ENCODE measurements at regions not wholly inside any gene's neighbourhood (a gene's known extent, or its start where the extent isn't known, plus 50 kb on each side); places are given as distances from the start of the nearest gene placed in this dataset.
"Not testable (repeated sequence)": the region's sequence is repeated elsewhere in the genome, so short reads cannot be mapped to it uniquely, and the experiment has no call there.

- DNase-seq = no peak
These were observed 979.9 kb upstream of the GBE1 start for GRCh38 chr3:82741346-82741745.

DNA sequence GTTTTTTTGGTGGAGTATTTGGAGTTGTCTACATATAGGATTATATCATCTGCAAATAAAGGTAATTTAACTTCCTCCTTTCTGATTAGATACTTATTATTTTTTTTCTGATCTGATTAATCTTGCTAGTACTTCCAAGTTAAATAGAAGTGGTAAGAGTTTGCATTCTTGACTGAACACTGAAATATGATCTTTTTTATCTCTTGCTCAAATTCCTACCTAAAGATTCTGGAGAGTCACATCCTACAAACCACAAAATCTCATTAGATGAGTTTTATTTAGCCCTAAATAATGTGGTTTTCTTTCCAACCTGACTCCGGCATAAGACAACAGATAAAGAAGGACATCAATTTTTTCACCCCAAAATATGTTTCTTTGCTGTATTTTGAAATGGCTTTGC, 977.9 kb upstream of the GBE1 start:
- DNase-seq = no peak

DNA sequence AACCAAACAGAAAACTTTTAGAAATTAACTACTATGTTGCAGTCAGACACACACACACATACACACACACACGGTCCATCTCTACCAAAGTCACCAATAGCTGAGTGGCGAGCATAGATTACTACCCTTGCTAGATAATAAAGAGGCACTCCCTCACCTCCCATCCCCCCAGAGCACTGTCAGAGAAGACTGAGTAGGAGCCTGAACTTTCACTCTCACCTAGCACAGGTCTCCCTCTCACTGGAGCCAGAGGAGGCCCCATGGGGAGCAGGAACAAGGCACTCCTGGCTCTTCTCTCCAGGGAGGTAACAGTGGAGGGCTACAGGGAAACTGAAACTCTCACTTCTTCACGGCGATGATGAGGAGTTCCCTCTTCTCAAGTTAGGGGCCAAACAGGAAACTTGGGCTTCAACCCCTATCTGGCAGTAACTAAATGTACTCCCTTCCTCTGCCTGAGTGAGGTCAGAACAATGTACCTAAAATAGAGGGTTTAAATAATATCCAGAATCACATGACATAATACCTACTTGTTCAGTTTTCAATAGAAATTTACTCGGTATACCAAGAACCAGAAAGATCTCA, 975.3 kb upstream of the GBE1 start:
- DNase-seq = no peak

DNA sequence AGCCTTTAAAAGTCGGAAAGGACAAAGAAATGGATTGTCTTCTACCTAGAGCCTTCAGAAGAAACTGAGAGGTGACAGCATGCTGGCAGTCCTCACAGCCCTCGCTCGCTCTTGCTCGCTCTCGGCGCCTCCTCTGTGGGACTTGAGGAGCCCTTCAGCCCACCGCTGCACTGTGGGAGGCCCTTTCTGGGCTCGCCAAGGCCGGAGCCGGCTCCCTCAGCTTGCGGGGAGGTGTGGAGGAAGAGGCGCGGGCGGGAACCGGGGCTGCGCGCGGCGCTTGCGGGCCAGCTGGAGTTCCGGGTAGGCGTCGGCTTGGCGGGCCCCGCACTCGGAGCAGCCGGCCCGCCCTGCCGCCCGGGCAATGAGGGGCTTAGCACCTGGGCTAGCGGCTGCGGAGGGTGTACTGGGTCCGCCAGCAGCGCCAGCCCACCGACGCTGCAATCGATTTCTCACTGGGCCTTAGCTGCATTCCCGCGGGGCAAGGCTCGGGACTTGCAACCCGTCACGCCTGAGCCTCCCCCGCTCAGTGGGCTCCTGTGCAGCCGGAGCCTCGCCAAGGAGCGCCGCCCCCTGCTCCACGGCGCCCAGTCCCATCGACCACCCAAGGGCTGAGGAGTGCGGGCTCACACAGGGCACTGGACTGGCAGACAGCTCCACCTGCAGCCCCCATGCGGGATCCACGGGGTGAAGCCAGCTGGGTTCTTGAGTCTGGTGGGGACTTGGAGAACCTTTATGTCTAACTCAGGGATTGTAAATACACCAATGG, 953.8 kb upstream of the GBE1 start:
- no peak for DNase-seq

DNA sequence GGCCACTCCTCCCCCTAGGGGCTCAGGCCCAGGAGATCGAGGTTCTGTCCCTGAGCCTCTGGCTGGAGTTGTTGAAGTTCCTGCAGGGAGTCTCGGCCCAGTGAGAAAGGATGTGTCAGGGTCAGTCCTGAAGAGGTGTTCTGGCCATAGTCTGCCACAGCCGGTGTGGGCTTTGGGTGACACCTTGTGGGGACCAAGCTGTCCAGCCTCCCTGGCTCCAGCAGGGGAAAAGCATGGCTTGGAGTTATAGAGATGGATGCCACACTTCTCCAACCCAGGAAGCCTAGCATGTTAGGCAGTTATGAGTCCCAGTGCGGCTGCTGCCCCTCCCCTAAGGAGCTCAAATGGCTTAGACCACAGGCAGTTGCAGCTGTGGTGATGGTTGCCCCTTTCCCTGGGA, 945.6 kb upstream of the GBE1 start:
- no peak for DNase-seq

DNA sequence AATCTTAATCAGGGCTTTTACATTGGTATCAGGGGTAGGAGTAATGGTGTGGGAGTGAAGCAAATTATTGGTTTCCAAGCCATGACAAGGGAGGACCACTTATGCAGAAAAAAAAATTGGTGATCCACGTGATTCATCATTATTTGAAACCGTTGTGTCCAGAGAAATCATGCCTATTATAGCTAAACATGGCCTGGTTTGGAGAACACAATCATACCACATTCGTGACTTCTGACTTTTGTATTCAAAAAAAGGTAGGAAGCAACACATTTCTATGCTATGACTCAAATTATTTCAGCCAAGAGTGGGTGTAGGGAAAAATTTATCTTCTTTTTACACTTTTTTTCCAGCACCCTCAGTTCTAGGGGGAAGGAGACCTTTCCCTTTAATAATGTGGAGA, 924.3 kb upstream of the GBE1 start:
- no peak for DNase-seq

GRCh38 chr3:82676356-82677026, 915.0 kb upstream of the GBE1 start:
- no peak for DNase-seq

GRCh38 chr3:82672966-82673365, 911.5 kb upstream of the GBE1 start:
- no peak for DNase-seq

DNA sequence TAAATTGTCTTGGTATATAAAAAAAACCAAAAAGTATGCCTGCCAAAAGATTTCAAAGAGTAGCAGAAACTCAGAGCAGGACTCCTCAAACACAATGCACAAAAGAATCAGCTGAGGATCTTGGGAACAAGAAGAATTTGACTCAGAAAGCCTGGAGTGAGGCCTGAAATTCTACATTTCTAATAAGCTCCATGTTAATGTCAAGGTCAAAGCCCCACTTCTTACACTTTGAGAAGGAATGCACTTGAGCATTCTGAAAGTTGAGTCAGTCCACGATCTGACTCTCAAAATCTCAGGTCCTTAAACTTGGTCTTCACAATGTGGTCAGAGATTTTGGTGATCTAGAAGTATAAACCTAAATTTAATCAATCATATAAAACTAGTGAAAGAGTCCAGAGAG, 910.0 kb upstream of the GBE1 start:
- no peak for DNase-seq

GRCh38 chr3:82654708-82655107, 893.3 kb upstream of the GBE1 start:
- no peak for DNase-seq

GRCh38 chr3:82643948-82644347, 882.5 kb upstream of the GBE1 start:
- no peak for DNase-seq

DNA sequence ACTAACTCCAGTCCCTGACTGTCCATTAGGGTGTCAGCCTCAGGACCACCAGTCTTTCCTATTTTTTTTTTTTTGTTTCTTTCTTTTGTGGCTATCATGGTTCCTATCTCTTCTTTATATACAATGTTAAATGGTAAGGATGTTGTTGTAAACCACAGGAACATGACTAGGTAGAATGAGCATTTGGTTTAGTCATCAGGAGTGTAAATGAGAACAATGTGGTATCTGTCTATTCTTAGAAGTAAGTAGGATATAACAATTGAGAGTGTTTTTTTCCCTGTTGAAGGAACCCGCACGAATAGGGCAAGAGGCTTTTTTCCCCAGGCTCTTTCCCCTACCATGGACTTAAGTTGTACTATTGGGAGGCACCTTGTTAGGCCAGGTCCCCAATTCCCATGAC, 880.3 kb upstream of the GBE1 start:
- no peak for DNase-seq

GRCh38 chr3:82640254-82640653, 878.8 kb upstream of the GBE1 start:
- DNase-seq = no peak

DNA sequence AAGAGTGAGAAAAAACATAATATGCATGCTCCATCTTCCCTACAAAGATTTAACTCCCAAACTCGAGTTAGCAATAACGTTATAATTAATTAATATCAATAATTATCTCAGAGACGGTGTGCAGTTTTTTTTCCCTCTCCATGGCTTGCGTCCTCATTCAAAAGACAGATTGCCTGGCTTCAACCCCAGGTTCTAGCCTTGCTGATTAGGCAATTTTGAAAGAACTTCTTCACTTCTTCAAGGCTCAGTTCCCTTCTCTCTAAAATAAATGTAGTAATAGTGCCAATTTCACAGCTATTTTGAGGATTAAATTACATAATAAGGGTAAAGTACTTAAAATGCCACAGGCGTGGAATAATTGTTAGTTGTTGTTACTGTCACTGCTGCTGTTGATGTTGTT, 876.1 kb upstream of the GBE1 start:
- no peak for DNase-seq

DNA sequence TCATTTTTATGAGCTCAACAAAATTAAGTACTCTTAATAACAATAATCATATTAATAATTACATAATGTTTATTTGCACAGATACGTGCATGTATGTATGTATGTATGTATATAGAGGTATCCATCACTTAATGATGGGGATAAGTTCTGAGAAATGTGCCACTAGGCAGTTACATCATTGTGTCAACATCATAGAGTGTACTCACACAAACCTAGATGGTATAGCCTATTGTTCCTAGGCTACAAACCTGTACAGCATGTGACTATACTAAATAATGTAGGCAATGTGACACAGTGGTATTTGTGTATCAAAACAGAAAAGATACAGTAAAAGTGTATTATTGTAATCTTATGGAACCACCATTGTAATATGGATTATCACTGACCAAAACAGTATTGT, 874.7 kb upstream of the GBE1 start:
- no peak for DNase-seq

DNA sequence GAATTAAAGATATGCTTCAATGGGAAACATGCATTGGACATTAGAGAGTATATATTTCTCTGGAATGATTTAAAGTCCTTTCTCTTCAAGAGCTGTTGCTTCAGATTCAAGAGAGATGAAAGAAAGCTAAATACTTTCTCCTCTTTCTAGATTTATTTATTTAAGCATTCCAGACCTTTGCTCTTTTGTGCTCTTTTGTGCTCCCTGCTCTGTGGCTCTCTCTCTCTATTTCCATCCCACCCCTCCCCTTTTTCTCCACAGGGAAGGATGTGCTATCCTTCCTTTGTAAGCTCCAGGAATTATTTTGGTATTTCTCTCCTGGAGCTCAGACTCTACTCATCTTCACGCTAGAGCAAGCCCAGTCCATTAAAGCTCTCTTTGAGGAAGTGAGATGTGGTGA, 871.9 kb upstream of the GBE1 start:
- no peak for DNase-seq

GRCh38 chr3:82629937-82630336, 868.5 kb upstream of the GBE1 start:
- DNase-seq = no peak

GRCh38 chr3:82628385-82629014, 867.1 kb upstream of the GBE1 start:
- no peak for DNase-seq

DNA sequence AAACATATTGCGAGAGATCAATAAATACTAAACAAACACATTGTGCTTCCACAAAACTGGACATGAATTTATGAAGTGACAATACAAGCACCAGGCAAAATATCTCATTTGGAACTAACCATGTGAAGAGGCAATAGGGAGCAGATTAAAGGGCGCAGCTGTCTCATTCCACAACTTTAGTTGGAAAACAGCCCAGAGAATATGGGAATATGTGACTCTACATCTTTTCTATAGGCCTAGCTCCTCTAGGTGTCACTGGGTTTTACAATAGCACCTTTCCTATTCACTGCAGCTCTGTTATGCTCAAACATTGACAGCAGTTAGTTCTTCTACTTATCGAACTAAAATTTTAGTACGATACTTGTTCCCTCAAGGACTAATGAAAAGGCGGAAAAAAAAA, 866.3 kb upstream of the GBE1 start:
- no peak for DNase-seq

DNA sequence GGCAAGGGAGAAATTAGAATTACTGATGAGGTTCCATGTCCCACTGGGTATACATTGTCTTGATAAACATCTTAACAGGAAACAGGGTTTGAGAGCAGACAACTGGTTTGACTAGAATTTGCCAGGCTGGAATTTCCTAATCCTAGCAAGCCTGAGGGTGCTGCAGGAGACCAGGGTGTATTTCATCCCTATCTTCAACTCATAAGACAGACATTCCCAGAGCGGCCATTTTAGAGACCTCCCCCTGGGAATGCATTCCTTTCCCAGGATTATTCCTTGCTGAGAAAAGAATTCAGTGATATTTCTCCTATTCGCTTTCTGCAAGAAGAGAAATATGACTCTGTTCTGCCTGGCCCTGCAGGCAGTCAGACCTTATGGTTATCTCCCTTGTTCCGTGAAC, 859.3 kb upstream of the GBE1 start:
- not testable (repeated sequence) for DNase-seq

DNA sequence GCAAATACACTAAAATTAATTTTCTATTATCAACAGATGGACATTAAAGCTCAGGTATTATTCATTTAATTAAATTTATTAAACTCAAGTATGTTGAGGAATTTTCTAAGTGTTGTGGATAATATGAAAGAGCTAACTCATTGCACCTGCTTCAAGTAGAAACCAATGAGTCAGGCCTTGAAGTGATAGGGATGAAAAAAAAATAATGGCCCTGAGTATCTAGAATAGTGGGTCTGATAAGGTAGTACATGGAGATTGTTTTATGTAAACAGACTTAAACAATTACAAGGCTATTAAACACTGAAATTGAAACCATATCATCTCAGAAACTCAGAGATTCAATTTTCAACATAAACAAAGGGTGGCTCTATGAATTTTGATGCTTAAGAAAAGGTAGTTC, 857.1 kb upstream of the GBE1 start:
- no peak for DNase-seq

GRCh38 chr3:82610236-82610635, 848.8 kb upstream of the GBE1 start:
- DNase-seq = no peak

- DNase-seq = no peak
These were observed 845.9 kb upstream of the GBE1 start for GRCh38 chr3:82607391-82607790.

DNA sequence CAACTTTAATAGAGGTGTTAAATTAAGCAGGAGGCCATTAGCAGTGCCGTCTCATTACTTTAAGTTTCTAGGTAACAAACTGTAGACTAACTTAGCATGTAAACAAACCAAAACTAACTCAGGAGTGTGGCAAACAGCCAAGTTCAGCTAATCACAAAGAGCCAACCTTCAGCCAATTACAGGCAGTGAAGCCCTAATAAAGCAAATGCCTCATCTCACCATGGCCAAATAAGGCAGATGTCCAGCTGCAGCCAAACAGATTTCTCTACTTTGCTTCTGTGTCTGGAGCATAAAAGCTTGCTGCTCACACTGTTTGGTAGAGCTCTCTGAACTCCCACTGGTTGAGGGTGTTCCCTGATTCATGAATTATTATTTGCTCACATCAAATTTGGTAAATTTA, 835.4 kb upstream of the GBE1 start:
- DNase-seq = no peak

Measured in DMS 273 treated with DMSO at 0.1 percent for 48 hours (cell line).